Activated CD8-positive, alpha-beta memory T cell treated with anti-CD3 and anti-CD28 coated beads, Interleukin-2, amount 50 U/mL, for 4 hours (primary cell): ENCODE measurements at regions not wholly inside any gene's neighbourhood (a gene's known extent, or its start where the extent isn't known, plus 50 kb on each side); places are given as distances from the start of the nearest gene placed in this dataset.

Source experiments
- DNase-seq: peaks from one replicate; pipeline ENCODE4 v3.0.0-alpha.2; 2020

DNA sequence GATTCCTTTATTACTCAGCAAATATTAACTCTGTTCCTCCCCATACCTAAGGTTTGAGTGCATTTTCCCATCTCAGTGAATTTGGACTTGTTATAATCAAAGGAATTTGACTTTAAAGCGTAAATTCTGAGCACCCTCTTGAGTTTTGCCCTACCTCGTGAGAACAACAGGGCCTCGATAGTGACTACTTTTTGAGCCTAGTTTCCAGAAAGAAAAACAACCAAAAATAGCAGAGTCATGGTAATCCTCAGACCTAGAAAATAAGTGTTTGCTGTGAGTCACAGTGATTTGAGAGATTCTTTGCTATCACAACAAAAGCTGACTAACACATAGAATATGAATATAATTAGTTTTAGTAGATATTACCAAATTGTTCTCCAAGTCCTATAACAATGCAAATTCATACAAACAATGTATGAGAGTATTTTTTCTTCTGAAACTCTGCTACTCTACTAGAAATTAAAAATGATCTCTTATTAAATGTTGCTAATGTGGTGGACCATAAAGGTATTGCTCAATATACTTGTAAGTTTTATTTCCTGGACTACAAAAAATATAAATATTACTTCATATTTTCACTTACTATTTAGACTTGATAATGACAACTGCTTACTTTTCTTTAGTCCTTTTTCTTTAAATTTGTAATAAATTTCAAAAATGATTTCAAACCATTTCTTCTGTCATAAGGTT, 759.7 kb downstream of the BRINP1 start:
- no peak for DNase-seq

DNA sequence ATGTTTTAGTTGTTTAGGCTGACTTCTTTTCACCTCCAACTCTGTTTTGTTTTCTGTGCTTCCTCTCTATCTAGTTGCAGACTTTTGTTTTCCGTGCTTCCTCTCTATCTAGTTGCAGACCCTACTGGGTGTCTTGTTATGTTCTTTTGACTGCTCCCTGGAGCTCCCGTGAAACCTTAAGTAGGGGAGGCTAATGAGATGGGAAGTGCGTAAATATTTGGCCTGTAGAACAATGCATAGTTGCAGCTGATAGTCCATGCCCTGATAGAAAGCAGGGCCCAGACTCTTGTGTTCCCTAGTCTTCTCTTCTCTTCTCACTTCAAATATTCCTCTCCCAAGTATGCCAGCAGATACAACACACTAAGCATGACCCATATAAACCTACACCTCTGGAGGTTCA, 757.0 kb downstream of the BRINP1 start:
- no peak for DNase-seq

DNA sequence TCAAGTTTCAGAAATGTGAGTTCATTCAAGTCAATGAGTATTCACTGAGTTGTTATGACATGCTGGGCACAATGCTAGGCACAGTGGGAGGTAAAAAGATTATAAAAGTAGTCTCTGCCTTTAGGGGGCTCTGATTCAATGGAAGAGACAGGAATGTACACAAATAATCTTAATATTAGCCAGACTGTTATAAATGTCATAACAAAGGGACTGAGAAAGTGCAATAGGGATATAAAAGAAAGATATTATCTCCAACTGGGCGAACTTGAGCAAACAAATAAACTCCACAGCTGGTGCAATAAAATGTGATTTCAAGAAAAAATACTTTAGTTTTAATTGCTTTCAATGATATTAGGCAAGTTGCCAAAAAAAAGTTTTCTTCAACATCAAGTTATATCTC, 755.2 kb downstream of the BRINP1 start:
- no peak for DNase-seq

- no peak for DNase-seq
These were observed 751.2 kb downstream of the BRINP1 start for GRCh38 chr9:118618084-118618483.

DNA sequence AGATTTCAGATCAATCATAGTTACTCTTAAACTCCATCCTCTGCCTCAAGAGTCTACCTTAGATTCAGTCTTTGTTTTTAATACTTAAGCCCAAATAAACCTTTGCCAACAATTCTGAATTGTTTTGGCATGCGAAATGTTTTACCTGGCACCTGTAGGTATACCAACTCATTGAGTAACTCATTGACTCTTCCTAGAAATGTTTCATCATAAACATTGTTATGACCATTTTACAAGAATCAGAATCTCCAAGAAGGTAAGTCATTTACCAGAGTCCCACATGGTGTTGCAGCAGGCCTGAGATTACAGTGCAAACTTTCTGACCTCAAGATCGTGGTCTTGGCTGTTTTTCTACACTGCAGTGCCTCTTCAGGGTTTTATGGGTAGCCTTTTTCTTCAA, 750.4 kb downstream of the BRINP1 start:
- DNase-seq, result no peak

GRCh38 chr9:118624608-118625007, 744.6 kb downstream of the BRINP1 start:
- no peak for DNase-seq

DNA sequence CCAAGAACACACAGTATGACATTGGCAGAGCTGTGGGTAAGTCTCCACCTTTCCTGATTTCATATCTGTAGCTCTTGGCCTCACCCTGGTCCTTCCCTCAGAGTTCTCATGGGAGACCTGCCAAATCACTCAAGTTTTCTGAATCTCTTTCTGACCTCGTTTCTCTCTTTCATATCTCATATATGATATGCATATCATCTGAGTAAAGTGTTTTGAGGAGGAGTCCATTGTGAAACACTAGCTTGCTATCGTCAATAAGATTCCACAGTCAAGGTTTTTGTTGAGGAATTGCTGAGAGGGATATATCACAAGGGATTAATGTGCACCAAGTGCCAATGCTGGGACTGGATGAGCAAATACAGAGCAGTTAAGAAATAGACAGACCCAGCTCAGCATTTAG, 739.2 kb downstream of the BRINP1 start:
- DNase-seq, result no peak

- no peak for DNase-seq
These were observed 738.2 kb downstream of the BRINP1 start for GRCh38 chr9:118630931-118631595.

- no peak for DNase-seq
These were observed 737.3 kb downstream of the BRINP1 start for GRCh38 chr9:118631956-118632355.

DNA sequence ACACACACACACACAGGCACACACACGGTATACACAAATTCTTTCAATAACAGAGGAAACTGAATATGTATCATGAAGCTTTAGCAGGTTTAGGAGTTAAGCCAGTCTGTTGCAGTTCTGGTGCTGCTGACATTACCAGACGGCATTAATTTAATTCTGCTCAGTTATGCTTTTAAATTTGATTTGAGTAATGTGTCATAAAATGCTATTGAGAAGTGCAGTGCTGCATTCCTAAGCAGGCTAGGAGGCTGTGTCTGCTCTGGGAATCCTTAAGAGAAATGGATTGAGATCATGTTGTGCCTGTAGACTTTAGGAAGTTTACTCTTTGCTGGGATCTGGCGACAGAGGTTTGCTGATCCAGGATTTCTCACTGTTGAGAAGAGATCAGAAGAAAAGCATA, 733.8 kb downstream of the BRINP1 start:
- no peak for DNase-seq

DNA sequence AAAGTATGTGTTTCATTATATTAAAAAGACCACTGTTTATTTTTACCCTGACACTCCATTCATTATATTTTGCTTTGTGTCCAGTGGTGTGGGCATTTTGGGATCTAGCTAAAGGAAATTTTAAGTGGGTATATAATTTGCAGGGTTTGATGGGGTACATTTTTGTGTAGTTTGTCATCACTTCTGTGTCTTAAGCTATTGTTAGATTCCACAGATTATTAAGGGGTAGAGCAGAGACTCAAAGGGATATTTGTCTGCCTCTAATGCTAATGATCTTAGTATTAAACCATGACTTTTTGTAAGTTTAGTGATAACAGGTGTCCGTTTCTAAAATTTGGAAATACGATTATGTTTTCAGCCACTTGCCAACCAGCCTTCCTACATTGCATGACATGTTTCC, 731.6 kb downstream of the BRINP1 start:
- DNase-seq, result no peak

DNA sequence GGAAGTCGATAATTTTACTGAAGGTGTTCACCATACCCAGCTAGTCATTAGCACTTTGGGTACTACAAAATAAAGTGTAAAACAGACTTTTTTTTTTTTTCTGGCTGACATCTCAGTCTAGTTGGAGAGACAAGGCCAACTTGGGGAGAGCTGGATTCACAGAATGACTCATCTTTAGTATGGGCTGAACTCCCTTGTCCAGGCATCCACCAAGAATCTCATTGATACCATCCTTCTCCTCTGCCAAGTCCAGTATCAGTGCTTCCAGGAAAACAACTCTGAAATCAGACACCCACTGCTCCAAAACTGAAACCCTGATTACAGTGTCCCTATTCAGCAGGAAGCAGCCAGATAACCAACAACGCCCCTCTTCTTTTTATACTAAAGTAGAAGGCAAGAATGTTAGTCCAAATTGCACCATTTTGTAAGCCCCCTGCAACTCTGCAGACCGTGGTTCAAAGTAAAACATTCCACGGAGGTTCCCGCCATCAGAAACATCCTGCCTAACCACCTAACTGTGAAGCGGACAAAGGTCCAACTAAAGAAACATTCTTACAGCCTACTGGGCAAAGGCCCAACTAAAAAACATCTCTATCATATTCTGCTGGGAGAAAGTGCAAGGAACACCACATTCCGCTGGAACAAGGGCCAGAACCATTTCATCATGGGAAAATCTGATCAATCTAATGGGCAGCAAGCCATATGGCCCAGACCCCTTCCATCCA, 728.2 kb downstream of the BRINP1 start:
- no peak for DNase-seq

DNA sequence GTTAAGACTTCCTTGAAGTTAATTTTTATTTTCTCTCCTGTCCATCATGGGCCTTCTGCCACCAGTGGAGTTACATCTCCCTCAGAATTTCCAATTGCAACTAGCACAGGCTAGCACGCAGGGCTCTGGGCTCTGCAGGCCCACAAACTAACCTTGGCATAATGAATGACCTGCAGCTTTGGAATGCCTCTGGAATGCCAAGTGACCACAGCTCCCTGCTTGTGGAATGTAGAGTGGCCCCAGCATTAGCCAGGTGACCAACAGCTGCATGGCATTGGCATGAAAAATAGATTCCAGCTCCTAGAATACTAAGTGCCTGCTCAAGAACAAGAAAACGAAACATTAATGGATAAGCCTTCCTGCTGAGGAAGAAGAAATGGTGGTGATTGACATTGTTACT, 726.1 kb downstream of the BRINP1 start:
- no peak for DNase-seq

- DNase-seq, result no peak
These were observed 725.2 kb downstream of the BRINP1 start for GRCh38 chr9:118644066-118644465.

DNA sequence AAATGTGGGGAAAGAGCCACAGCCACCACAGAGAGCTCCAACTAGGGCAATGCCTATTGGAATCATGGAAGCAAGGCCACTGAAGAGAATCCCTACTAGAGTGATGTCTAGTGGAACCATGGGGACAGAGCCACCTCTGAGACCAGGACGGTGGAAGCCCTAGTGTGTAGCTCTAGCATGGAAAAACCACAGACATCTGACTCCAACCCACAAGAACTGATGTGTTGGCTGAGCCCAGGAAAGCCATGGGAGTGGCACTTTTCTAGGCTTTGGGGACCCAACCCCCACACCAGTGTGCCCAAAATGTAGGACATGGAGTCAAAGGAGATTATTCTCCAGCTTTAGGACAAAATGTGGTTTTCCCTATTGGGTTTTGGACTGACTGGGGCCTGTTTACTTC, 721.9 kb downstream of the BRINP1 start:
- DNase-seq, result no peak

DNA sequence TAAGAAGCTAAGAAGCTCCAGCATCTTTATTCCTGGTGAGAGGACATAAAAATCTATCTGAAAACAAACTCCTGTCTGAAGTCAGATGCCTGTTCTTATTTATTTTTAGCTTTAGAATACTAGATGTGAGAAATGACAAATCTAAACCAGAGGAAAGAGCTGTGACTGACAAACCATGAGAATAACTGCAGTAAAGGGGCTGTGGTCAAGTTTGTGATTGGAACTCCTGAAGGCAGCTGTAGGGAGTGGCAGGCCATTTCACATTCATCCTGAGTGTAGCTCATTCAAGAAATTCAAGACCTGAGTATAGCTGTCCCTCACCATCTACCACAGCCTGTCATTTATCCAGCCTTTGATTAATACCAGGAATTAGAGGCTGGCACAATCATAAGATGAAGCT, 718.8 kb downstream of the BRINP1 start:
- no peak for DNase-seq

DNA sequence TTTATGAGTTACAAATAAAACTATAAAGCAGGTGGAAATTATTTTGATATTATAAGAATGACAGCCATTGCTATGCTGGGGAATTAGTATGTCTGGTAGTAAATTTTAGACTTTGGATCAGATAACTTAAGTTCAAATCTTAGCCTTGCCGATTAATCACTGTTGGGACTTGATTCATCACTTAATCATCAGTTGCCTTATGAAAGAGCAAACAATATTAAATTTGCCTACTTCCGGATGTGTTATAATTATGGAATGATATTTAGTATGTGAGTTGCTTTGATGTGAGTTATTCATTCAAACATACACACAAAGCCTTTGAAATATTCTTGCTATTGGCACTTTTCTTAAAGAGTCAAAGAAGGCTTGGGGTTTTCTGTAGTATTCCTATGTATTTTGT, 717.7 kb downstream of the BRINP1 start:
- no peak for DNase-seq

DNA sequence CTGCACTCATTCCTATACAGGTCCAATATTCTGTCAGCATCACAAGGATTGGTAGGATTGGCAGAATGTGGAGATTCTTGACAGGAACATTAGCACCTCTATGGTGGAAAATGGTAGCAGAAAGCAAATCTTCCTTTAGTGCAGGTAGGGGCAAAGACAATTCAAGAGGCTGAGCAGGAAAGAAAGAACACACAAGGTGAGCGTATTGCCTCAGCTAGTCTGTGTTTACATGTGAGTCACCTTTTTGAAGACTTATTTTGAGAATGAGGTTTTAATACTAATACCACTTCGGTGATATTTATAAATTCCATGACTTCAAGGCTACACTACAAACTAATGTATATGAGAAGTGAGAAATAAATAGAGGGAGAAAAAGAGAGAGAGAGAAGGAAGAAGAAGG, 717.0 kb downstream of the BRINP1 start:
- DNase-seq, result no peak

- DNase-seq, result no peak
These were observed 716.3 kb downstream of the BRINP1 start for GRCh38 chr9:118652912-118653311.

DNA sequence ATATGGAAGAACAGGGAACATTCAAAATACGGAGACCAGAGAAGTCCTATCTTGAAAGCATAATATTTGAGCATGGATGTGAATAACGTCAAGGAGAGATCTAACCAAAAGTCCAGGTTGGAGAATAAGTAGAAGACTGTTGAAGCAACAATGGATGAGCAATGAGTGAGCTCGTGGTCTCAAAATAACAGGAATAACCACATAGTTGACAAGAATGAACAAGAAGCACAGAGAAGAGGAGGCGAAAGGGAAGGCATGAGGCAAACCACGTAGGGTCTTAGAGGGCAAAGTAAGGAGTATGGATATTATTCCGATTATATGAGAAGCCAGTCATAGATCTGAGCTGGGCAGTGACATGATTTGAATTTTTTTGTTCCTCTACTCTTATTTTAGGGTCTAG, 710.2 kb downstream of the BRINP1 start:
- DNase-seq, result no peak

DNA sequence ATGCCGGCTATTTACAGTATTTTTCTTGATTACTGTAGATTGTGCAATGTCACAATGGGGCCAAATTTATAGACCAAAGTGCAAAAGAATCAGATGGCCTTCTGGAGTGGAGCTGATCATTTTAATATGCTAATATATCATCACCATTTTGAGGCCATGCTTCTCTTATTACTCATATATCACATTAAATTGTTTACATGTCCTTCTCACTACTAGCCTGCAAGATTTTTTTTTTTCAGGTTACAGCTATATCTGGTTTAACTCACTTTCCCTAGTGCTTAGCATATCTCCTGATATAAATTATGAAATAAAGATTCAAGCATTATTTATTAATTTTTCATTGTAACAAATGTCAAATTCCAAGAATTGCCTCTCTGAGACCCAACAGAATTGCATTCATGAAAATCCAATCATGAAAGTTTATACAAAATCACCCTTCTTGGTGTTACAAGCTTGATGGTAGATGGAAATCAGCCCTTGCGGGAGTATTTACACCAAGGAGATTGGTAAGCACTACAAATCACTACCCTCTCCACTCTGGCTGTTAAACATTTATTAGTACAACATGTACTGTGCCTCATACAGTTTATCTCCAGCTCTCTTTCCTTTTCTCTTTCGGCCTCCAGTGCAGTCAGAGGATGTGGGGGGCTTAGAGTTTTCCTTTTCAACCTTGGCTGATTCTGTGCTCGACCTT, 703.9 kb downstream of the BRINP1 start:
- DNase-seq, result no peak

GRCh38 chr9:118670011-118670953, 699.0 kb downstream of the BRINP1 start:
- DNase-seq, result no peak

DNA sequence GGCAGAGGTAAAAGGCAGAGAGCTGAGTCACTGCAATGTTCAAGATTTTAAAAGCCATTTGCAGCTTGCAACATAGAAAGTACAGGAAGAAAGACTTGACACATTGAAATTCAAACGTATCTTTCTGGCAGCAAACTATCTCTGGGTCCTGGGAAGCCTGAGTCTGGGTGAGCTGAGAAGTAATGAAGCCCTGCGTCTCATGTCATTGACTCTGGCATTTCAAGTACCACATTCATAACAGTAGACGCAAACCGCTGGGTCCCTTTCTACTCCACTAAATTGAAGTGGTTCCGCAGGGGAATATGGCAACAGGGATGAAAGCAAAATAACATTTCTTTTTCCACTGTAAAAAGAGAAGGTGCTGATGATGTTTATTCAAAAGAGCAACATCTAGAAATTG, 694.3 kb downstream of the BRINP1 start:
- DNase-seq, result no peak
